ENCODE measurements at regions not wholly inside any gene's neighbourhood (a gene's known extent, or its start where the extent isn't known, plus 50 kb on each side); places are given as distances from the start of the nearest gene placed in this dataset.

DNA sequence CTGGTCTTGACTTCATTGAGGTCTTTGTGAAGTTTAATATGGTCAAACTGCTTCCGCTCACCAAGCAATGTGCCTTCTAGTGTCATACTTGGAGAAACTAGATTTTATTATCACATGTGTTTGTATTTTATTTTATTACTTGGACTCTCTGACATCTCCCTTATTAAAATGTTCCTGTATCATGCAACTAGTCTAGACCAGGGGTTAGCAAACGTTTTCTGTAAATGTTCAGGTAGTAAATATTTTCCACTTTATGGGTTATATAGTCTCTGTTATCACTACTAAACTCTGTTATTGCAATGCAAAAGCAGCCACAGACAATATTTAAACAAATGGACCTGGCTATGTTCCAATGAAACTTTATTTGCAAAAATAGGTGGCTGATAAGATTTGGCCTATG is 443.8 kb downstream of the MID1IP1 start:
- intact Hi-C loops (cut with DNase I; ENCODE audit: low total_unique reads): no loop called here
- H3K4me3 ChIP-seq: no peak overlapping the region
- H3K4me1 ChIP-seq: no peaks in the 10 kb centered on the region
- H3K9me3 ChIP-seq: no peaks in the 10 kb centered on the region
- no peak for DNase-seq
- H3K27me3 ChIP-seq: no peaks in the 10 kb centered on the region
- no peak overlapping the region for H3K27ac ChIP-seq
- TF ChIP-seq, protein P1, sequence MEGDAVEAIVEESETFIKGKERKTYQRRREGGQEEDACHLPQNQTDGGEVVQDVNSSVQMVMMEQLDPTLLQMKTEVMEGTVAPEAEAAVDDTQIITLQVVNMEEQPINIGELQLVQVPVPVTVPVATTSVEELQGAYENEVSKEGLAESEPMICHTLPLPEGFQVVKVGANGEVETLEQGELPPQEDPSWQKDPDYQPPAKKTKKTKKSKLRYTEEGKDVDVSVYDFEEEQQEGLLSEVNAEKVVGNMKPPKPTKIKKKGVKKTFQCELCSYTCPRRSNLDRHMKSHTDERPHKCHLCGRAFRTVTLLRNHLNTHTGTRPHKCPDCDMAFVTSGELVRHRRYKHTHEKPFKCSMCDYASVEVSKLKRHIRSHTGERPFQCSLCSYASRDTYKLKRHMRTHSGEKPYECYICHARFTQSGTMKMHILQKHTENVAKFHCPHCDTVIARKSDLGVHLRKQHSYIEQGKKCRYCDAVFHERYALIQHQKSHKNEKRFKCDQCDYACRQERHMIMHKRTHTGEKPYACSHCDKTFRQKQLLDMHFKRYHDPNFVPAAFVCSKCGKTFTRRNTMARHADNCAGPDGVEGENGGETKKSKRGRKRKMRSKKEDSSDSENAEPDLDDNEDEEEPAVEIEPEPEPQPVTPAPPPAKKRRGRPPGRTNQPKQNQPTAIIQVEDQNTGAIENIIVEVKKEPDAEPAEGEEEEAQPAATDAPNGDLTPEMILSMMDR (IDR thresholded peaks at IDR 0.05): no peak
- TF ChIP-seq POLR2A (IDR thresholded peaks at IDR 0.05): no peak
- no peaks in the 10 kb centered on the region for H3K36me3 ChIP-seq

DNA sequence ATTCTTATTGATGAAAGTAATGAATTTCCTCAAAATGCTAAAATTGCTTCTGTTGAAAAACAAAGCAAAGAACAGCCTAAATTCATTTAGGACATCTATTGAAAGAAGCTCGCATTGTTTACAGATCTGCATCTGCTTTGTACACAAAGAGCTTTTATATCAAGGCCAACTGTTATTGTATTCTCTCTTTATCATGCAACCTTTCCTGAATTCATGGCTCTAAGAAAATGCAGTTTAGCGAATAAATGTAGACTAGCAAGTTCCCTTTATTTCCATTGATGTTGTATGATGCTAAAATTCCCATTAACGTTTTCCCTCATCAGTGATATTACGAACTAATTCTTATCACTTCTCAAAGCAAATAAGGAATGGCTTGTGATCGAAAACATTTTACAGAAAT is 446.3 kb downstream of the MID1IP1 start:
- no peaks in the 10 kb centered on the region for H3K9me3 ChIP-seq
- no peak overlapping the region for H3K4me3 ChIP-seq
- DNase-seq: no peak
- TF ChIP-seq, protein P1 (IDR thresholded peaks at IDR 0.05): no peak
- no peak for TF ChIP-seq POLR2A (IDR thresholded peaks at IDR 0.05)
- H3K27ac ChIP-seq: no peak overlapping the region
- no peaks in the 10 kb centered on the region for H3K4me1 ChIP-seq
- H3K27me3 ChIP-seq: no peaks in the 10 kb centered on the region
- no peaks in the 10 kb centered on the region for H3K36me3 ChIP-seq
- intact Hi-C loops (cut with DNase I; ENCODE audit: low total_unique reads): no loop called here

DNA sequence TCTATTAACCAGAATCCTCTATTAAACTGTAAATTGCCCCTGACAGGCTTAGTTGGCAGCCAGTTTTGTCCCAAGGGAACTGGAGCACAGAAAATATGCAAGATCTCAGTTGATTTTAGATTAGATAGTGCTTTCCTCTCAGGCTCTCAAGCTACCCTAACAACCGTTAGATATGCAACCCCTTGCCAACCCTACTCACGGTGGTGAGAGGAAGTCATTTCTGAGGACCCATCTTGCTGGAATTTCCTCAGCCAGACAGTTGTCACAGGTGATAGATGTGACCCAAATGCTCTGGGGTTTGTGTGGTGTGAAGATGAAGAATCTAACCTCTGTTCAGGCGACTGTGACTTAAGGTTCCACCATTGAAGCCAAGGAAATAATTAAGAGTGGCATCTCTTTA is 447.1 kb downstream of the MID1IP1 start:
- Histone ChIP-seq H3K36me3 (no peaks in the 10 kb centered on the region), H3K4me1 (no peaks in the 10 kb centered on the region), H3K27ac (no peak overlapping the region), H3K27me3 (no peaks in the 10 kb centered on the region), H3K4me3 (no peak overlapping the region), H3K9me3 (no peaks in the 10 kb centered on the region)
- TF ChIP-seq, protein P1 (IDR thresholded peaks at IDR 0.05): no peak
- intact Hi-C loops (cut with DNase I; ENCODE audit: low total_unique reads): no loop called here
- DNase-seq: no peak

DNA sequence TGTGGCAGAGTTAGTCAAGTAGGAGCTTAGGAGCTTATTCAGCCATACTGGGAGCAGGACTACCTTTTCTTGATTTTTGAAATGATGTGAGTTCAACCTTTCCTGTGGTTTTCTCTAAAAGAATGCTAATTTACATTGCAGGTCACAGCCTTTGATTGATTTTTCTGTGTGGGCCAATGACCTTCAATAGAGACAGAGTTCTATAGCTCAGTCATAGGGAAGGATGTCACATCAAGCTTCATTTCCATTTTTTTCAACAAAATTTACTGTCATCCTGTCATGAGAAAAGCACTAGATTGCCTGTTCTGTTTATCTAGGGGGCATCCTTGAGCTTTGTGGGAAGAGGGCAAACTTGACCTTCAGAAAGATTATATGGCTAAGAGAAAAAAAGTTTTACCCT is 448.7 kb downstream of the MID1IP1 start:
- Histone ChIP-seq H3K36me3 (no peaks in the 10 kb centered on the region), H3K27ac (no peak overlapping the region), H3K4me3 (no peak overlapping the region), H3K27me3 (no peaks in the 10 kb centered on the region), H3K9me3 (no peaks in the 10 kb centered on the region), H3K4me1 (no peaks in the 10 kb centered on the region)
- DNase-seq: no peak
- no peak for TF ChIP-seq POLR2A (IDR thresholded peaks at IDR 0.05)
- TF ChIP-seq, protein P1 (IDR thresholded peaks at IDR 0.05): no peak
- intact Hi-C loops (cut with DNase I; ENCODE audit: low total_unique reads): no loop called here

DNA sequence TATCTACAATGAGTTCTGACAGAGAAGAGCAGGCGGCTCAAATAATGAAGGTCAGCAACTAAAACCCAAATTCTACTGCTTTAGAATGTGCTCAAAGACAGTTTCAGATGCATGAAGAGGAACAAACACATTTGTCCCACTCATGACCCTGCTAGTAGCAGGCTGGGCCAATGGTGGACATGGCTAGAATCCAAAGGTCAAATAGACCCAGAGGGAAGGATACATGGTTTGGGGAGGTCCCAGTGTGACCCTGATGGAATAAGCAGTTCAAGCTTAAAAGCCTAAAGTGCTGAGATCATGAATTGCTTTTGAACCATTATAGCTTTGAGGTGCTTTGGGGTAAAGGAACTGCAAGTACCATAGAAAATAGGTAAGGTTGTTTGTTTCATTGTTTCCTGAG is 450.7 kb downstream of the MID1IP1 start:
- H3K27ac ChIP-seq: no peak overlapping the region
- DNase-seq: no peak
- TF ChIP-seq POLR2A (IDR thresholded peaks at IDR 0.05): no peak
- TF ChIP-seq, protein P1 (IDR thresholded peaks at IDR 0.05): no peak
- H3K4me3 ChIP-seq: no peak overlapping the region
- intact Hi-C loops (cut with DNase I; ENCODE audit: low total_unique reads): no loop called here
- H3K4me1 ChIP-seq: no peaks in the 10 kb centered on the region
- no peaks in the 10 kb centered on the region for H3K9me3 ChIP-seq
- no peaks in the 10 kb centered on the region for H3K27me3 ChIP-seq
- H3K36me3 ChIP-seq: no peaks in the 10 kb centered on the region

All from uterus (tissue), 3 donors.